WTC11 (cell line): ENCODE measurements at regions not wholly inside any gene's neighbourhood (a gene's known extent, or its start where the extent isn't known, plus 50 kb on each side); places are given as distances from the start of the nearest gene placed in this dataset.

Source experiments
- ATAC-seq: fragments of 200-7000 bp; cut with Tn5 transposase; 2 replicates; pipeline ENCODE4 v1.10.0; 2021; ENCODE audit warnings: mild to moderate bottlenecking, moderate library complexity
- CTCF ChIA-PET: fragments of 300-600 bp; sonication (Branson Sonifier 250); formaldehyde crosslinking; loops from one replicate; lab custom pipeline; 2021; ENCODE audit warnings: antibody characterized with exemption; lab: Charles Lee
- POLR2A ChIA-PET: fragments of 350-600 bp; sonication (Branson Sonifier 250); formaldehyde crosslinking; loops from one replicate; lab custom pipeline; 2021; ENCODE audit warnings: antibody characterized with exemption; lab: Charles Lee
- DNase-seq: peaks from one replicate; pipeline ENCODE4 v3.0.0; 2021; ENCODE audit warnings: low spot score
- H3K27ac Mint-ChIP-seq: 2 replicates; pipeline ENCODE4 v1.8.0; 2021; ENCODE audit warnings: mixed read lengths
- H3K27me3 Mint-ChIP-seq: 2 replicates; pipeline ENCODE4 v1.8.0; 2021; ENCODE audit warnings: low read depth, mild to moderate bottlenecking, moderate library complexity, mixed read lengths
- H3K36me3 Mint-ChIP-seq: 2 replicates; pipeline ENCODE4 v1.8.0; 2021; ENCODE audit warnings: mixed read lengths
- H3K4me1 Mint-ChIP-seq: 2 replicates; pipeline ENCODE4 v1.8.0; 2022; ENCODE audit warnings: mixed read lengths
- H3K4me3 Mint-ChIP-seq: 2 replicates; pipeline ENCODE4 v1.8.0; 2021; ENCODE audit warnings: mild to moderate bottlenecking, moderate library complexity, mixed read lengths
- H3K9me3 Mint-ChIP-seq: 2 replicates; pipeline ENCODE4 v1.8.0; 2021; ENCODE audit warnings: mixed read lengths
- AR ChIP-seq: fragments of 250-450 bp; sonication (Bioruptor Pico); IDR thresholded peaks from 2 replicates; pipeline ENCODE4 v1.9.0; 2021; ENCODE audit warnings: mild to moderate bottlenecking
- ATF1 ChIP-seq: sonication (generic); formaldehyde crosslinking; IDR thresholded peaks from 2 replicates; pipeline ENCODE4 v1.8.1; 2023; ENCODE audit warnings: mild to moderate bottlenecking, moderate library complexity, missing genetic modification reagents
- ATF2 ChIP-seq: sonication (generic); formaldehyde crosslinking; IDR thresholded peaks from 2 replicates; pipeline ENCODE4 v1.8.1; 2022; ENCODE audit warnings: low read depth, missing genetic modification reagents, borderline replicate concordance
- ATF6 ChIP-seq: sonication (generic); formaldehyde crosslinking; IDR thresholded peaks from 2 replicates; pipeline ENCODE4 v1.8.1; 2023; ENCODE audit warnings: mild to moderate bottlenecking, missing genetic modification reagents
- CTCF ChIP-seq: fragments of 200-600 bp; IDR thresholded peaks from 2 replicates; pipeline ENCODE4 v1.8.0; 2022; ENCODE audit warnings: antibody characterized with exemption
- E2F4 ChIP-seq: sonication (generic); formaldehyde crosslinking; IDR thresholded peaks from 2 replicates; pipeline ENCODE4 v1.8.1; 2022; ENCODE audit warnings: low read depth, mild to moderate bottlenecking, moderate library complexity, missing genetic modification reagents, borderline replicate concordance
- ESRRA ChIP-seq: sonication (generic); formaldehyde crosslinking; IDR thresholded peaks from 2 replicates; pipeline ENCODE4 v1.8.1; 2022; ENCODE audit warnings: mild to moderate bottlenecking, missing genetic modification reagents, borderline replicate concordance
- ETV6 ChIP-seq: sonication (generic); formaldehyde crosslinking; IDR thresholded peaks from 2 replicates; pipeline ENCODE4 v1.8.1; 2022; ENCODE audit warnings: mild to moderate bottlenecking, missing genetic modification reagents
- FOXP1 ChIP-seq: sonication (generic); formaldehyde crosslinking; IDR thresholded peaks from 2 replicates; pipeline ENCODE4 v1.8.0; 2022; ENCODE audit warnings: missing genetic modification reagents, mild to moderate bottlenecking, moderate library complexity, borderline replicate concordance
- GTF2I ChIP-seq: fragments of 250-450 bp; sonication (Bioruptor Pico); conservative IDR thresholded peaks from 2 replicates; pipeline ENCODE4 v1.4.0; 2021; ENCODE audit warnings: mild to moderate bottlenecking
- HMGA2 ChIP-seq: fragments of 250-450 bp; sonication (Bioruptor Pico); IDR thresholded peaks from 2 replicates; pipeline ENCODE4 v1.4.0; 2021; ENCODE audit warnings: mild to moderate bottlenecking, moderate library complexity
- HMGXB4 ChIP-seq: sonication (generic); formaldehyde crosslinking; IDR thresholded peaks from 2 replicates; pipeline ENCODE4 v1.8.1; 2023; ENCODE audit warnings: mild to moderate bottlenecking, moderate library complexity, missing genetic modification reagents
- KAT7 ChIP-seq: sonication (generic); formaldehyde crosslinking; IDR thresholded peaks from 2 replicates; pipeline ENCODE4 v1.8.1; 2023; ENCODE audit warnings: missing genetic modification reagents, mild to moderate bottlenecking, borderline replicate concordance
- MXD4 ChIP-seq: fragments of 250-450 bp; sonication (Bioruptor Pico); IDR thresholded peaks from 2 replicates; pipeline ENCODE4 v1.8.0; 2021; ENCODE audit warnings: mild to moderate bottlenecking, moderate library complexity, borderline replicate concordance
- MYBL2 ChIP-seq: sonication (generic); formaldehyde crosslinking; IDR thresholded peaks from 2 replicates; pipeline ENCODE4 v1.8.1; 2023; ENCODE audit warnings: mild to moderate bottlenecking, moderate library complexity, missing genetic modification reagents
- NFE2L1 ChIP-seq: sonication (generic); formaldehyde crosslinking; IDR thresholded peaks from 2 replicates; pipeline ENCODE4 v1.8.1; 2023; ENCODE audit warnings: missing genetic modification reagents
- NR3C1 ChIP-seq: sonication (generic); formaldehyde crosslinking; conservative IDR thresholded peaks from 2 replicates; pipeline ENCODE4 v1.8.1; 2023; ENCODE audit warnings: low read depth, mild to moderate bottlenecking, missing genetic modification reagents
- PREB ChIP-seq: sonication (generic); formaldehyde crosslinking; IDR thresholded peaks from 2 replicates; pipeline ENCODE4 v1.8.1; 2022; ENCODE audit warnings: mild to moderate bottlenecking, missing genetic modification reagents, moderate library complexity, borderline replicate concordance
- SMAD3 ChIP-seq: sonication (generic); formaldehyde crosslinking; IDR thresholded peaks from 2 replicates; pipeline ENCODE4 v1.8.0; 2022; ENCODE audit warnings: missing genetic modification reagents, mild to moderate bottlenecking, borderline replicate concordance
- SMAD4 ChIP-seq: sonication (generic); formaldehyde crosslinking; IDR thresholded peaks from 2 replicates; pipeline ENCODE4 v1.8.0; 2022; ENCODE audit warnings: mild to moderate bottlenecking, missing genetic modification reagents
- ZNF121 ChIP-seq: sonication (generic); formaldehyde crosslinking; IDR thresholded peaks from 2 replicates; pipeline ENCODE4 v1.8.0; 2023; ENCODE audit warnings: missing genetic modification reagents
- ZNF232 ChIP-seq: sonication (generic); formaldehyde crosslinking; IDR thresholded peaks from 2 replicates; pipeline ENCODE4 v1.8.0; 2022; ENCODE audit warnings: mild to moderate bottlenecking, missing genetic modification reagents
- ZNF317 ChIP-seq: sonication (generic); formaldehyde crosslinking; IDR thresholded peaks from 2 replicates; pipeline ENCODE4 v1.8.1; 2023; ENCODE audit warnings: low read depth, mild to moderate bottlenecking, moderate library complexity, missing genetic modification reagents, borderline replicate concordance
- ZSCAN18 ChIP-seq: fragments of 250-450 bp; sonication (Bioruptor Pico); IDR thresholded peaks from 2 replicates; pipeline ENCODE4 v2.1.2; 2022; ENCODE audit warnings: mild to moderate bottlenecking, moderate library complexity

- TF ChIP-seq MXD4 (CRISPR knock-in tag) = no peak
- no peak for TF ChIP-seq ATF2 (CRISPR knock-in tag)
- no peak for TF ChIP-seq NFE2L1
- no peak for TF ChIP-seq KAT7
- TF ChIP-seq CTCF = no peak
- TF ChIP-seq ZNF121 (CRISPR knock-in tag) = no peak
- TF ChIP-seq ETV6 (CRISPR knock-in tag) = no peak
- TF ChIP-seq SMAD3 = no peak
- TF ChIP-seq, all 79 proteins: peak for 0
Measured at GRCh38 chr11:27914080-27914479, 193.9 kb downstream of the KIF18A start (continued).

GRCh38 chr11:27913650-27914049 is 194.3 kb downstream of the KIF18A start:
- ChIA-PET CTCF (no interaction called here), POLR2A (no interaction called here)
- peaks cover 2% of the 10 kb centered on the region for H3K27me3 Mint-ChIP-seq
- ATAC-seq = no peak
- no peak for DNase-seq
- H3K27ac Mint-ChIP-seq = no peak overlapping the region
- no peaks in the 10 kb centered on the region for H3K9me3 Mint-ChIP-seq
- H3K36me3 Mint-ChIP-seq = no peaks in the 10 kb centered on the region
- H3K4me3 Mint-ChIP-seq = no peak overlapping the region
- H3K4me1 Mint-ChIP-seq = 0 out of 2 replicates have a peak, but pooled peaks cover 3% of the 10 kb centered on the region
- TF ChIP-seq ATF6 (CRISPR knock-in tag) (no peak), FOXP1 (CRISPR knock-in tag) (no peak), SMAD4 (CRISPR knock-in tag) (no peak), ZNF232 (CRISPR knock-in tag) (no peak), MXD4 (CRISPR knock-in tag) (no peak), GTF2I (CRISPR knock-in tag) (no peak), ZNF317 (CRISPR knock-in tag) (no peak), PREB (CRISPR knock-in tag) (no peak), HMGA2 (CRISPR knock-in tag) (no peak), ATF1 (CRISPR knock-in tag) (no peak), HMGXB4 (CRISPR knock-in tag) (no peak), ZSCAN18 (no peak), AR (CRISPR knock-in tag) (no peak), E2F4 (CRISPR knock-in tag) (no peak), MYBL2 (no peak), NR3C1 (no peak), KAT7 (no peak), ESRRA (CRISPR knock-in tag) (no peak)
